HFFc6 (cell line): ENCODE measurements at regions not wholly inside any gene's neighbourhood (a gene's known extent, or its start where the extent isn't known, plus 50 kb on each side); places are given as distances from the start of the nearest gene placed in this dataset.

Source experiments
- DNase-seq: peaks from one replicate; pipeline ENCODE4 v3.0.0-alpha.2; 2018
- H3K27ac Mint-ChIP-seq: 2 replicates; pipeline ENCODE4 v1.8.0; 2020; ENCODE audit warnings: mild to moderate bottlenecking, mixed read lengths
- H3K27me3 Mint-ChIP-seq: 2 replicates; pipeline ENCODE4 v1.8.0; 2021; ENCODE audit warnings: mild to moderate bottlenecking, moderate library complexity, mixed read lengths; ENCODE audit not compliant: insufficient read depth
- H3K36me3 Mint-ChIP-seq: 2 replicates; pipeline ENCODE4 v1.8.0; 2021; ENCODE audit warnings: low read depth, mixed read lengths
- H3K4me1 Mint-ChIP-seq: 2 replicates; pipeline ENCODE4 v1.8.0; 2020; ENCODE audit warnings: low read depth, mixed read lengths
- H3K4me3 Mint-ChIP-seq: 2 replicates; pipeline ENCODE4 v1.8.0; 2020; ENCODE audit warnings: mild to moderate bottlenecking, moderate library complexity, mixed read lengths
- H3K9me3 Mint-ChIP-seq: 2 replicates; pipeline ENCODE4 v1.8.0; 2020; ENCODE audit warnings: mild to moderate bottlenecking, mixed read lengths
- CTCF ChIP-seq: fragments of 200-600 bp; sonication (generic); IDR thresholded peaks from 2 replicates; pipeline ENCODE4 v1.5.0; 2021; ENCODE audit warnings: antibody characterized with exemption, mild to moderate bottlenecking

DNA sequence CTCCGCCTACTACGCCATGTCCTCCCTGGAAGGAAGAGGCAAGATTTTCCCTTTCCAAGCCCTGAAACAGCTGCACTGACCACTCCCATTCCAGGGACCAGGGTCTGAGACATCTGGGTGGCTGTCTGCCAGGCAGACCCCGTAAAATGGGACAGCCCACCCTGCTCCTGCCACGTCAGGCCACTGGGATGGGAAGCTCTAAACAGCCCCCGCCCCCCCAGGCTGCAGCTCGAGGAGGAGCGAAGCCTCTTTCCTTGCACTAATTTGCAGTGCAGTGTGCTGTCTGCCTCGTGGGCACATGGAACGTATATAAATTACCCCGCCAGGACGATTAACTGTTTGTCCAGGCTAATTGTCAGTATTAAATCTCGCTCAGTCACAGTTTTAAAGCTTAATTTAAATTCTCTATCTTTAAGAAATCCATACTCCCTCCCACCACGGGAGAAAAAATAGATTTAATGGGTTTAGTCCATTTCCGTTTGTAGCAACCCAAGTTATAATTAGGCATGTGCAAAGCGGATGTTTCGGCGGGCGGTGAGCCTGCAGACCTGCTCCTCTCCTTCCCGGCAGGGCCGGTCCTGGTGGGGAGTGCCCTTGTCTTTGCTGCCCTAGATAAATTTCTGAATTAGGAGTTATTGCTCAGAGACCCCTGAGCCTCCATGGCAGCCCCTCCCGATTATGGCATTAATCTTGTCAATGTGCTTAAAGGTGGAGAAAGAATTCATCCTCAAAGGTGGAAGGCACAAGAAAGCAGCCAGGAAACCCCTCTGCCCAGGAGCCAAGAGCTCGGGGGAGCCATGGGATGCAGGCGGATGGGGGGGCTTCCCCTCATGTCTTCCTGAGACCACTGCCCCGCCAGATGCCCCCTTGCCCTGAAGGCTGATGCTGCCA is 268.0 kb upstream of the TNRC6C start:
- Mint-ChIP-seq H3K9me3 (no peaks in the 10 kb centered on the region), H3K27me3 (peaks cover 26% of the 10 kb centered on the region), H3K4me3 (peak overlapping the region; percentile 9; the same call in 1 of the 2 replicates), H3K36me3 (no peaks in the 10 kb centered on the region), H3K4me1 (peaks cover 19% of the 10 kb centered on the region), H3K27ac (no peak overlapping the region)
- TF ChIP-seq CTCF: no peak
- no peak for DNase-seq

DNA sequence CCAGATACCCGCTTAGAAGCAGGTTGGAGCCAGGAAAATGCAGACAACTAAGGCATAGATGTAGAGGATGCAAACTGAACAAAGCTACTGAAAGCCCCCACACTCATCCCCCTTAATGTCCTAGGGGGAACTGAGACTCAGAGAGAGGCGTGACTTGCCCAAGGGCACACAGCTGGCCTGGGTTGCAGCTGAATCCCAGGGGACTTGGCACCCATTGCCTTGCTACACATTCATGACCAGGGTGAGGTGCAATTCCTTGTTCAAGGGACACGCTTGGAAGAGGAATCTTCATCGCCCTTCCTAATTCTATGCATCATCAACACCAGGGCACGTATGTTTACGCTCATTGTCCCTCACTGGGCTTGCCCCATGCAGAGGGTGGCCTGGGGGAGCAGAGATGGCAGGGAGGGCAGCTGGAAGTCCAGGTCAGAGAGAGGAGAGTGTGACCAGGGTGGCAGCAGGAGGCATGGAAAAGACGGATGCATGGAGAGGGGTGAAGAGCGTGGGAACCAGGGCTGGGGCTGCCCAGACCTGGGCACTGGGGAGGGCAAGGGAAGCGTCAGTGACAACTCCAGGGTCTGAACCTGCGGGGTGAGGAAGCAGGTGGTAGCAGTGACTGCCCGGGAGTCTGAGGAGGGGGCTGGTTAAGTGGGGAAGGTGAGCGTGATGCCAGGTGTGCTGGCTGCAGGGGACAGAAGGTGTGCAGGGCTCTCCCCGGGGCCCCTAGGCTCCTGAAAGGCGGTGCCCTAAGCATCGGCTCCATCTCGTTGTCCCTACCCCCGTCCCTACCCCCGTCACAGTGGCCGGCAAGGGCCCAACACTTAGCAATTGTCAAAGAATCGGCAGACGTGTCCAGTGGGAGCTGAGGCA is 267.1 kb upstream of the TNRC6C start:
- peaks cover 19% of the 10 kb centered on the region for H3K4me1 Mint-ChIP-seq

GRCh38 chr17:77692571-77693161 is 265.8 kb upstream of the TNRC6C start:
- Mint-ChIP-seq H3K4me3 (no peak overlapping the region), H3K27me3 (peaks cover 34% of the 10 kb centered on the region), H3K9me3 (no peaks in the 10 kb centered on the region), H3K4me1 (peaks cover 19% of the 10 kb centered on the region), H3K27ac (no peak overlapping the region), H3K36me3 (no peaks in the 10 kb centered on the region)
- TF ChIP-seq CTCF: no peak
- peak; percentile 12 for DNase-seq

More for the DNA sequence above, 267.1 kb upstream of the TNRC6C start:
- Mint-ChIP-seq H3K36me3 (no peaks in the 10 kb centered on the region), H3K27me3 (peaks cover 26% of the 10 kb centered on the region), H3K4me3 (no peak overlapping the region; the same call in 1 of the 2 replicates), H3K9me3 (no peaks in the 10 kb centered on the region), H3K27ac (no peak overlapping the region)
- DNase-seq: no peak
- TF ChIP-seq CTCF: no peak

- Mint-ChIP-seq H3K4me3 (no peak overlapping the region), H3K9me3 (no peaks in the 10 kb centered on the region), H3K27ac (no peak overlapping the region), H3K4me1 (peaks cover 19% of the 10 kb centered on the region), H3K36me3 (no peaks in the 10 kb centered on the region), H3K27me3 (peaks cover 37% of the 10 kb centered on the region)
- DNase-seq: no peak
- no peak for TF ChIP-seq CTCF
Measured at GRCh38 chr17:77693301-77693700, 265.2 kb upstream of the TNRC6C start.

DNA sequence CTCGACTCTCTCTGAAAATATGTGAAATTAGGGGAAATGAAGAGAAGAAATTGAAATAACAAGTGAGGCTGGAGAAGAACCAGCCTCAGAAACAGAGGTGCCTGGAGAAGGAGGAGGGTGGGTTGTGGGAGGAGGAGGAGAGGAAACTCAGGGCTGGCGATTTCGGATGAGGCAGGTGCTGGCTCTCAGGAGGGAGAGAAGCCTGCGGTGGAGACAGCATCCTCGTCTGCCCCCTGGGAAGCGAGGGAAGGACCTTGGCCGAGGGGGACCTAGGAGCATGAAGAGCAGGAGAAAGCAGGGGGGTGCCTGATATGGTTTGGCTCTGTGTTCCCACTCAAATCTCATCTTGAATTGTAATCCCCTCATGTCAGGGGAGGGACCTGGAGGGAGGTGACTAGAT is 264.7 kb upstream of the TNRC6C start:
- TF ChIP-seq CTCF: no peak
- H3K27ac Mint-ChIP-seq: no peak overlapping the region
- H3K4me3 Mint-ChIP-seq: no peak overlapping the region
- H3K9me3 Mint-ChIP-seq: no peaks in the 10 kb centered on the region
- H3K36me3 Mint-ChIP-seq: no peaks in the 10 kb centered on the region
- no peak for DNase-seq
- peaks cover 37% of the 10 kb centered on the region for H3K27me3 Mint-ChIP-seq
- H3K4me1 Mint-ChIP-seq: peaks cover 19% of the 10 kb centered on the region
